GM12878 (cell line): ENCODE measurements at regions not wholly inside any gene's neighbourhood (a gene's known extent, or its start where the extent isn't known, plus 50 kb on each side); places are given as distances from the start of the nearest gene placed in this dataset.

Experiments
- ATAC-seq: fragments of 200-7000 bp; cut with Tn5 transposase; 3 replicates; pipeline ENCODE4 v1.9.1; 2020; ENCODE audit warnings: mild to moderate bottlenecking, moderate library complexity
- BruUV-seq: library from RNA; stranded (reverse); fragments of 400-500 nt; replicated peaks from 2 replicates; lab custom pipeline; 2021; lab: Mats Ljungman, UMichigan
- CTCF ChIA-PET: fragments of 300-600 bp; sonication (Branson Sonifier 250); formaldehyde crosslinking; extraction: SDS; loops from one replicate; lab custom pipeline; 2021; ENCODE audit warnings: inconsistent platforms; lab: Yijun Ruan, JAX
- POLR2A ChIA-PET: fragments of 350-600 bp; formaldehyde crosslinking; extraction: SDS; loops from one replicate; lab custom pipeline; 2021; ENCODE audit warnings: inconsistent platforms; lab: Charles Lee
- RAD21 ChIA-PET: fragments of 300-600 bp; sonication (Branson Sonifier 250); formaldehyde crosslinking; loops from one replicate; lab custom pipeline; 2023; ENCODE audit warnings: antibody characterized with exemption; ENCODE audit not compliant: unreplicated experiment; lab: Charles Lee
- SMC1A ChIA-PET: fragments of 300-600 bp; sonication (Branson Sonifier 250); formaldehyde crosslinking; loops from one replicate; lab custom pipeline; 2023; ENCODE audit not compliant: unreplicated experiment, uncharacterized antibody; lab: Charles Lee
- DNase-seq: peaks from one replicate; pipeline ENCODE4 v3.0.0-alpha.2; 2011; ENCODE audit warnings: low read depth, low spot score
- FAIRE-seq: peaks from 3 replicates; lab custom pipeline; 2011; peaks lifted over from hg19 to GRCh38; lab: Jason Lieb, UNC
- H2AFZ ChIP-seq: 2 replicates; pipeline ENCODE4 v1.6.0; 2011; ENCODE audit warnings: low read depth, low read length, control low read depth; ENCODE audit not compliant: control insufficient read depth
- H3K27ac ChIP-seq: 2 replicates; pipeline ENCODE4 v1.5.1; 2011; ENCODE audit warnings: control low read depth; ENCODE audit not compliant: control insufficient read depth, insufficient read depth
- H3K27me3 ChIP-seq, 2 experiments: replicated peaks in 1 of 2; 2 replicates each; pipeline versions ENCODE4 v1.6.0 to v1.6.1; 2011; ENCODE audit warnings: low read length in 1 of 2; ENCODE audit not compliant: control insufficient read depth in 2 of 2, insufficient read depth in 2 of 2
- H3K36me3 ChIP-seq, 2 experiments: 2 replicates each; pipeline ENCODE4 v1.5.1; 2011; ENCODE audit warnings: low read length in 1 of 2; ENCODE audit not compliant: control insufficient read depth in 2 of 2, insufficient read depth in 2 of 2
- H3K4me1 ChIP-seq: 2 replicates; pipeline ENCODE4 v1.6.1; 2011; ENCODE audit warnings: mild to moderate bottlenecking, low read length, moderate library complexity, mixed read lengths; ENCODE audit not compliant: control insufficient read depth, insufficient read depth
- H3K4me2 ChIP-seq: 2 replicates; pipeline ENCODE4 v1.6.0; 2011; ENCODE audit warnings: control low read depth; ENCODE audit not compliant: control insufficient read depth, insufficient read depth
- H3K4me3 ChIP-seq: fragments of 200-600 bp; sonication (generic); 2 replicates; pipeline ENCODE4 v1.5.1; 2016
- H3K79me2 ChIP-seq: 2 replicates; pipeline ENCODE4 v1.6.0; 2011; ENCODE audit warnings: low read length; ENCODE audit not compliant: control insufficient read depth, insufficient read depth
- H3K9ac ChIP-seq: 2 replicates; pipeline ENCODE4 v1.8.0; 2011; ENCODE audit warnings: low read length, control low read depth, mixed read lengths; ENCODE audit not compliant: control insufficient read depth, insufficient read depth
- H3K9me3 ChIP-seq: replicated peaks from 3 replicates; pipeline ENCODE4 v1.5.1; 2011; ENCODE audit warnings: mild to moderate bottlenecking, low read length; ENCODE audit not compliant: control insufficient read depth, insufficient read depth
- H4K20me1 ChIP-seq: 2 replicates; pipeline ENCODE4 v1.6.0; 2011; ENCODE audit not compliant: control insufficient read depth, insufficient read depth
- ASH2L ChIP-seq: fragments of 300-600, 200-600 bp; sonication (generic); IDR thresholded peaks from 2 replicates; pipeline ENCODE4 v1.6.1; 2017; ENCODE audit warnings: low read depth, mild to moderate bottlenecking, borderline replicate concordance
- ATF7 ChIP-seq: fragments of 450-650 bp; IDR thresholded peaks from 2 replicates; pipeline ENCODE4 v1.6.1; 2016; ENCODE audit warnings: low read depth, mild to moderate bottlenecking
- CHD4 ChIP-seq: fragments of 200-600 bp; sonication (generic); IDR thresholded peaks from 2 replicates; pipeline ENCODE4 v1.6.1; 2016; ENCODE audit warnings: mild to moderate bottlenecking
- CUX1 ChIP-seq: IDR thresholded peaks from 2 replicates; pipeline ENCODE4 v1.6.1; 2012; ENCODE audit warnings: improper control_type of control experiment, low read depth, low read length; ENCODE audit not compliant: insufficient replicate concordance
- IRF3 ChIP-seq: fragments of 450-650 bp; IDR thresholded peaks from 2 replicates; pipeline ENCODE4 v1.6.1; 2014; ENCODE audit warnings: mild to moderate bottlenecking
- LARP7 ChIP-seq: fragments of 450-650 bp; IDR thresholded peaks from 2 replicates; pipeline ENCODE4 v1.6.1; 2017; ENCODE audit warnings: mild to moderate bottlenecking
- MAX ChIP-seq: IDR thresholded peaks from 2 replicates; pipeline ENCODE4 v1.6.1; 2012; ENCODE audit warnings: low read depth, low read length, improper control_type of control experiment
- MYB ChIP-seq: fragments of 150-350 bp; IDR thresholded peaks from 2 replicates; pipeline ENCODE4 v1.6.1; 2014; ENCODE audit warnings: mild to moderate bottlenecking, low read depth, low read length, borderline replicate concordance
- NBN ChIP-seq: fragments of 450-650 bp; IDR thresholded peaks from 2 replicates; pipeline ENCODE4 v1.6.1; 2016
- NFXL1 ChIP-seq: fragments of 450-650 bp; IDR thresholded peaks from 2 replicates; pipeline ENCODE4 v1.6.1; 2017; ENCODE audit warnings: antibody characterized with exemption, mild to moderate bottlenecking, borderline replicate concordance
- PAX5 ChIP-seq: IDR thresholded peaks from 2 replicates; pipeline ENCODE4 v1.6.1; 2011; ENCODE audit warnings: low read depth, low read length, borderline replicate concordance
- RELB ChIP-seq: fragments of 450-650 bp; IDR thresholded peaks from 2 replicates; pipeline ENCODE4 v1.6.1; 2017; ENCODE audit warnings: low read depth, mild to moderate bottlenecking, moderate library complexity
- SMAD1 ChIP-seq: fragments of 450-650 bp; IDR thresholded peaks from 2 replicates; pipeline ENCODE4 v1.6.1; 2018; ENCODE audit warnings: mild to moderate bottlenecking, low read depth; ENCODE audit not compliant: partially characterized antibody
- SPI1 ChIP-seq: IDR thresholded peaks from 2 replicates; pipeline ENCODE4 v1.6.1; 2011; ENCODE audit warnings: low read depth, mild to moderate bottlenecking, low read length, moderate library complexity, borderline replicate concordance; ENCODE audit not compliant: insufficient read depth
- WRNIP1 ChIP-seq: IDR thresholded peaks from 2 replicates; pipeline ENCODE4 v1.6.1; 2011; ENCODE audit warnings: low read depth, low read length, improper control_type of control experiment, borderline replicate concordance
- ZNF217 ChIP-seq: fragments of 450-650 bp; IDR thresholded peaks from 2 replicates; pipeline ENCODE4 v1.6.1; 2017; ENCODE audit warnings: antibody characterized with exemption, mild to moderate bottlenecking
- WGBS: methylation state at CpG from one replicate; pipeline ENCODE4 v1.1.6; 2016; ENCODE audit warnings: low lambda C conversion rate; ENCODE audit not compliant: insufficient replicate concordance, insufficient coverage; ENCODE audit errors: missing lambda C conversion rate; 5-methylcytosine and 5-hydroxymethylcytosine counted together
- in situ Hi-C: fragments of 300-500 bp; cut with MboI; formaldehyde crosslinking; loops from 9 replicates; pipeline ENCODE4 v1.14.3; 2018; ENCODE audit warnings: mixed read lengths
- intact Hi-C: fragments of 100-400 bp; cut with micrococcal nuclease; formaldehyde crosslinking; loops from one replicate; pipeline ENCODE4 v1.14.2; 2022; ENCODE audit not compliant: unreplicated experiment

GRCh38 chr10:94240491-94240890 lies 122.2 kb downstream of the NOC3L start:
- Histone ChIP-seq H2AFZ (no peak overlapping the region), H3K9me3 (no peaks in the 10 kb centered on the region), H3K4me2 (no peak overlapping the region), H4K20me1 (no peaks in the 10 kb centered on the region), H3K4me1 (no peaks in the 10 kb centered on the region), H3K27ac (no peak overlapping the region), H3K36me3 (no peaks in the 10 kb centered on the region), H3K27me3 (no peaks in the 10 kb centered on the region; a peak in 1 of 4 replicates), H3K4me3 (no peak overlapping the region), H3K9ac (no peak overlapping the region), H3K79me2 (no peaks in the 10 kb centered on the region)
- no TSS peak for BruUV-seq
- in situ Hi-C loops (no loop called here), intact Hi-C loops (no loop called here)
- RAD21 ChIA-PET: no interaction called here
- CTCF ChIA-PET: no interaction called here
- SMC1A ChIA-PET: no interaction called here
- POLR2A ChIA-PET: no interaction called here
- 34% methylated on average over 5 of the region's 5 CpGs for WGBS
- TF ChIP-seq IRF3 (no peak), ATF7 (no peak), CUX1 (no peak), WRNIP1 (no peak), NBN (no peak), RELB (no peak), NFXL1 (no peak), MAX (no peak), CHD4 (no peak), PAX5 (no peak), SMAD1 (no peak), SPI1 (no peak), MYB (no peak), LARP7 (no peak), ASH2L (no peak), ZNF217 (no peak)
- DNase-seq: no peak
- no peak for FAIRE-seq
- no peak for ATAC-seq
